ENCODE measurements at regions not wholly inside any gene's neighbourhood (a gene's known extent, or its start where the extent isn't known, plus 50 kb on each side); places are given as distances from the start of the nearest gene placed in this dataset.
"Not testable (repeated sequence)": the region's sequence is repeated elsewhere in the genome, so short reads cannot be mapped to it uniquely, and the experiment has no call there.

DNA sequence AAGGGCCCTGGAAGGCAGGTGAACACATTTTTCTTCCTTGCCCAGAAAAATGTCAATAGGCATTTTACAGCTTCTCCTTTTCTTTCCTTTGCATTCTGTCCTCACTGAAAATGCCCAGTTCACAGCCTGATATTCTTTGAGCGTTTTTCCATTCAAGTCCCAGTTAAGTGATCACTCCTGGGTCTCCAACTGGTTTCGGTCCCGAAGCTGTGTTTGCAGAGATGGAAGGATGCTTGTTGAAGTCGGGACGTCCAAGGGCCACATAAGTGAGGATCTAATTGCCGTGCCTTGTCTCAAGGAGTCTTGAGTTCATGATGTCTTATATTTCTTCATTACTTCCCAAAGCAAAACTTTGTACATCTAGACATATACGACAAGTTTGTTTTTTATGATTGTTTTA is 208.7 kb upstream of the PRKCQ start:
- no peak overlapping the region for H3K4me3 ChIP-seq
- intact Hi-C loops (cut with DNase I): no loop called here
- no peak overlapping the region for H3K27ac ChIP-seq
- H3K4me1 ChIP-seq: no peaks in the 10 kb centered on the region
- no peaks in the 10 kb centered on the region for H3K9me3 ChIP-seq
- H3K36me3 ChIP-seq: no peaks in the 10 kb centered on the region
- DNase-seq: no peak
- ATAC-seq: no peak
- peaks cover 13% of the 10 kb centered on the region for H3K27me3 ChIP-seq
- TF ChIP-seq, protein P1, sequence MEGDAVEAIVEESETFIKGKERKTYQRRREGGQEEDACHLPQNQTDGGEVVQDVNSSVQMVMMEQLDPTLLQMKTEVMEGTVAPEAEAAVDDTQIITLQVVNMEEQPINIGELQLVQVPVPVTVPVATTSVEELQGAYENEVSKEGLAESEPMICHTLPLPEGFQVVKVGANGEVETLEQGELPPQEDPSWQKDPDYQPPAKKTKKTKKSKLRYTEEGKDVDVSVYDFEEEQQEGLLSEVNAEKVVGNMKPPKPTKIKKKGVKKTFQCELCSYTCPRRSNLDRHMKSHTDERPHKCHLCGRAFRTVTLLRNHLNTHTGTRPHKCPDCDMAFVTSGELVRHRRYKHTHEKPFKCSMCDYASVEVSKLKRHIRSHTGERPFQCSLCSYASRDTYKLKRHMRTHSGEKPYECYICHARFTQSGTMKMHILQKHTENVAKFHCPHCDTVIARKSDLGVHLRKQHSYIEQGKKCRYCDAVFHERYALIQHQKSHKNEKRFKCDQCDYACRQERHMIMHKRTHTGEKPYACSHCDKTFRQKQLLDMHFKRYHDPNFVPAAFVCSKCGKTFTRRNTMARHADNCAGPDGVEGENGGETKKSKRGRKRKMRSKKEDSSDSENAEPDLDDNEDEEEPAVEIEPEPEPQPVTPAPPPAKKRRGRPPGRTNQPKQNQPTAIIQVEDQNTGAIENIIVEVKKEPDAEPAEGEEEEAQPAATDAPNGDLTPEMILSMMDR (IDR thresholded peaks at IDR 0.05): no peak

DNA sequence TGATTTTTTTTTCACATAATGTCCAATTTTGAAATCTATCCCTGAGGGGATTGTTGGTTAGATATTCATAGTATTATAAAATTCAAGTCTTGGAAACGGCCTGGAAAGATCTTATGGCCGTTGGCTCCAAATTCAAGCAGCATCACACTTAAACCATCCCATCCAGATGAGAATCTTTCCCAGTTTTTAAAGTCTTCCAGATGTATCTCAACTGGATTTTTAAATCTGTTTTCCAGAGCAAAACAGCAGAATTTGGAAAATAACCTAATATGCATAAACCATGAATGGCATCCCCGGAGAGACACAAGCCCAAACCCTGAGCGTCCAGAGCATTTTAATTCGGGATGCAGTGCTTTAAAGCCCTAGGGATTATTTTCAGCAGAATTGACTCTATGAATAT is 208.2 kb upstream of the PRKCQ start:
- DNase-seq (no peak), ATAC-seq (no peak)
- intact Hi-C loops (cut with DNase I): no loop called here
- TF ChIP-seq, protein P1 (IDR thresholded peaks at IDR 0.05): no peak
- H3K36me3 ChIP-seq: no peaks in the 10 kb centered on the region
- H3K9me3 ChIP-seq: no peaks in the 10 kb centered on the region
- no peaks in the 10 kb centered on the region for H3K4me1 ChIP-seq
- H3K4me3 ChIP-seq: no peak overlapping the region
- H3K27ac ChIP-seq: no peak overlapping the region
- peaks cover 13% of the 10 kb centered on the region for H3K27me3 ChIP-seq

DNA sequence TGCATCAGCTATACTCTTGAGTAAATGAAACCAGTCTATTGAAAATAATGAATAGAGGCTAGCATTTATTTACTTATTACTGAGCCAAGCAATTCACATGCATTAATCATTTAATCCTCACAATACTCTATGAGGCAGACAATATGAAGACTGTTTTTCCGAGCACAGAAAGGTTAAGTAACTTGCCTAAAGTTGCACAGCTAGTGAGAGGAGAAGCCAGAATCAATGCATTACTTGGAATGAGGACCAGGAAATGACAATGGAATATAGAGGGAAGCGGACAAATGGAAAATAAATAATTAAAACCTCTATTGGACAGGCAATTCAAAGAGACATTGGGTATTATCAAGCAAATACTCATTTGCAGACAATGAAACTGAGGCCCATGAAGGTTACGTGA is 207.6 kb upstream of the PRKCQ start:
- Histone ChIP-seq H3K4me3 (no peak overlapping the region), H3K9me3 (no peaks in the 10 kb centered on the region), H3K27ac (no peak overlapping the region), H3K36me3 (no peaks in the 10 kb centered on the region), H3K4me1 (no peaks in the 10 kb centered on the region), H3K27me3 (peaks cover 13% of the 10 kb centered on the region)
- TF ChIP-seq, protein P1 (IDR thresholded peaks at IDR 0.05): no peak
- DNase-seq: no peak
- no peak for ATAC-seq
- intact Hi-C loops (cut with DNase I): no loop called here

DNA sequence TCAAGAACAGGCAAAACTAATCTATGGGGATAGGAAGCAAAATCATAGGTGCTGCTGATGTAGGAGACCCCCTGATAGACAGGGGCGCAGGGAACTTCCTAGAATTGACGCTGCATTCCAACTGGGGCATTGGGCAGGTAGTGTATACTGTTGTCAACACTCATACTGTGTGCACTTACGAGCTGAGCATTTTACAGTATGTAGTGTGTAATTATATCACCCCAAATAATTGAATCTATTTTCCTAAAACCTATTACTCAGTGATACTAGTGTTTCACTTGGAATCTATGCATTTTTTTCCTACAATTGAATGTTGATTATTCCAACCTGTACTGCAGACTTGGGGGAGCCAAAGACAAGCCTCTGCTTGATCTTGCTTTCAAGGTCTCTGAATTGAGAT is 207.0 kb upstream of the PRKCQ start:
- ATAC-seq (no peak), DNase-seq (no peak)
- TF ChIP-seq, protein P1 (IDR thresholded peaks at IDR 0.05): no peak
- no peaks in the 10 kb centered on the region for H3K9me3 ChIP-seq
- H3K27ac ChIP-seq: no peak overlapping the region
- no peaks in the 10 kb centered on the region for H3K36me3 ChIP-seq
- H3K4me3 ChIP-seq: no peak overlapping the region
- intact Hi-C loops (cut with DNase I): no loop called here
- H3K4me1 ChIP-seq: no peaks in the 10 kb centered on the region
- H3K27me3 ChIP-seq: peaks cover 13% of the 10 kb centered on the region

DNA sequence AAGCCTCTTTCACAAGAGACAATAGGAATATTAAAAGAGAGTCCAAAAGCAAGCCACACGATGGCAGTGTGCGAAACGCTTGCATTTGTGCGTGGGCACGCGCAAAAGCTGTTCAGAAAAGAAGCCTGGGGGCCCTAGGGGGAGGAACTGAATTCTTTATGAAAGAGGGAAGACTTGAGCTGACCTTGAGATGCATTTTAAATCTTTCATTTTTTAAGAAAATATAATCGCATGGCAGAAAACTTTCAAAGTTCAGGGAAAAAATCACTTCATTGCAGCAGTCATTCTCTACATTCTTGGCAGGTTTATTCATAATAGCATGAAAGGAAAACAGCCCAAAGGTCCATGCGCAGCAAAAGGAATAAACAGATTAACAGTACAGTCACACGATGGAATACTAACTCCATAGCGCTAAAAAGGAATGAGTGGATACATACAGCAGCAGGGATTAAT is 206.5 kb upstream of the PRKCQ start:
- H3K27me3 ChIP-seq: peaks cover 13% of the 10 kb centered on the region
- H3K9me3 ChIP-seq: no peaks in the 10 kb centered on the region
- intact Hi-C loops (cut with DNase I): no loop called here
- H3K27ac ChIP-seq: no peak overlapping the region
- no peaks in the 10 kb centered on the region for H3K36me3 ChIP-seq
- DNase-seq (no peak), ATAC-seq (no peak)
- no peaks in the 10 kb centered on the region for H3K4me1 ChIP-seq
- TF ChIP-seq, protein P1 (IDR thresholded peaks at IDR 0.05): peak; percentile 32
- H3K4me3 ChIP-seq: no peak overlapping the region

DNA sequence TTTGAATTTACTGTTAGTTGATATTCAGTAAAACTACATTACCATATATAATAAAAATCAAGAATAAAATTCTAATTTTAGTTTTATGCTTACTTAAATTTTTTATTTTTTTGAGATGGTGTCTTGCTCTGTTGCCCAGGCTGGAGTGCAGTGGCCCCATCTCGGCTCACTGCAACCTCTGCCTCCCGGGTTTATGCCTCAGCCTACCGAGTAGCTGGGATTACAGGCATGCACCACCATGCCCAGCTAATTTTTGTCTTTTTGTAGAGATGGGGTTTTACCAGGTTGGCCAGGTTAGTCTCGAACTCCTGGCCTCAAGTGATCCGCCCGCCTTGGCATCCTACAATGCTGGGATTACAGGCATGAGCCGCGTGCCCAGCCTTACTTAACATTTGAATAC is 204.4 kb upstream of the PRKCQ start:
- ATAC-seq; H3K27me3 ChIP-seq; H3K9me3 ChIP-seq; intact Hi-C loops (cut with DNase I); DNase-seq; H3K27ac ChIP-seq; H3K4me1 ChIP-seq; H3K4me3 ChIP-seq; H3K36me3 ChIP-seq: not testable (repeated sequence)
